GM23338 (cell line): ENCODE measurements at regions not wholly inside any gene's neighbourhood (a gene's known extent, or its start where the extent isn't known, plus 50 kb on each side); places are given as distances from the start of the nearest gene placed in this dataset.

Experiments
- ATAC-seq: fragments of 200-7000 bp; cut with Tn5 transposase; 3 replicates; pipeline ENCODE4 v1.9.1; 2020
- DNase-seq: peaks from one replicate; pipeline ENCODE4 v3.0.0-alpha.2; 2015; ENCODE audit warnings: low spot score
- H2AFZ ChIP-seq: fragments of 200-600 bp; sonication (generic); 2 replicates; pipeline ENCODE4 v1.8.0; 2016; ENCODE audit warnings: antibody characterized with exemption, mild to moderate bottlenecking, moderate library complexity
- H3F3A ChIP-seq: fragments of 200-600 bp; sonication (generic); replicated peaks from 2 replicates; pipeline ENCODE4 v1.8.0; 2017; ENCODE audit warnings: antibody characterized with exemption, mixed run types, low read depth
- H3K27ac ChIP-seq: fragments of 200-600 bp; sonication (generic); 2 replicates; pipeline ENCODE4 v1.6.1; 2016; ENCODE audit warnings: low read depth
- H3K27me3 ChIP-seq: fragments of 200-600 bp; sonication (generic); 2 replicates; pipeline ENCODE4 v1.8.0; 2016; ENCODE audit warnings: mild to moderate bottlenecking, mixed run types, moderate library complexity; ENCODE audit not compliant: insufficient read depth
- H3K36me3 ChIP-seq: fragments of 200-600 bp; sonication (generic); 2 replicates; pipeline ENCODE4 v1.8.0; 2016; ENCODE audit warnings: mild to moderate bottlenecking; ENCODE audit not compliant: insufficient read depth
- H3K4me1 ChIP-seq: fragments of 200-600 bp; sonication (generic); 2 replicates; pipeline ENCODE4 v1.8.0; 2016; ENCODE audit warnings: mild to moderate bottlenecking, moderate library complexity; ENCODE audit not compliant: insufficient read depth
- H3K4me2 ChIP-seq: fragments of 200-600 bp; sonication (generic); 2 replicates; pipeline ENCODE4 v1.7.1; 2017; ENCODE audit warnings: mixed run types
- H3K4me3 ChIP-seq: fragments of 200-600 bp; sonication (generic); 2 replicates; pipeline ENCODE4 v1.6.1; 2016; ENCODE audit warnings: mixed run types
- H3K79me2 ChIP-seq: fragments of 200-600 bp; sonication (generic); replicated peaks from 2 replicates; pipeline ENCODE4 v1.8.0; 2017; ENCODE audit warnings: mild to moderate bottlenecking; ENCODE audit not compliant: insufficient read depth
- H3K9me2 ChIP-seq: fragments of 200-600 bp; sonication (generic); 2 replicates; pipeline ENCODE4 v1.8.0; 2017; ENCODE audit not compliant: insufficient read depth
- H4K20me1 ChIP-seq: fragments of 200-600 bp; sonication (generic); replicated peaks from 2 replicates; pipeline ENCODE4 v1.8.0; 2017; ENCODE audit warnings: mild to moderate bottlenecking; ENCODE audit not compliant: insufficient read depth
- H3K27ac Mint-ChIP-seq: 2 replicates; pipeline ENCODE4 v1.8.0; 2020; ENCODE audit warnings: inconsistent platforms, mild to moderate bottlenecking, moderate library complexity, mixed read lengths
- H3K27me3 Mint-ChIP-seq: 3 replicates; pipeline ENCODE4 v1.8.0; 2022; ENCODE audit warnings: low read depth, mild to moderate bottlenecking, moderate library complexity, mixed read lengths, inconsistent platforms; ENCODE audit not compliant: insufficient read depth, poor library complexity
- H3K36me3 Mint-ChIP-seq: 3 replicates; pipeline ENCODE4 v1.8.0; 2021; ENCODE audit warnings: low read depth, mild to moderate bottlenecking, inconsistent platforms, moderate library complexity, mixed read lengths
- H3K4me1 Mint-ChIP-seq: 3 replicates; pipeline ENCODE4 v1.8.0; 2020; ENCODE audit warnings: mild to moderate bottlenecking, inconsistent platforms, mixed read lengths
- H3K4me3 Mint-ChIP-seq: 3 replicates; pipeline ENCODE4 v1.8.0; 2021; ENCODE audit warnings: moderate library complexity, mild to moderate bottlenecking, inconsistent platforms, mixed read lengths
- H3K9me3 Mint-ChIP-seq: 3 replicates; pipeline ENCODE4 v1.8.0; 2020; ENCODE audit warnings: moderate library complexity, mild to moderate bottlenecking, inconsistent platforms, mixed read lengths
- CREB1 ChIP-seq: fragments of 250-450 bp; sonication (Bioruptor Pico); IDR thresholded peaks from 2 replicates; pipeline ENCODE4 v1.5.0; 2020; ENCODE audit warnings: low read depth, mild to moderate bottlenecking, moderate library complexity
- CTCF ChIP-seq, 2 experiments: fragments of 200-600 bp in 1 of 2; sonication (generic) in 1 of 2; conservative IDR thresholded peaks; 2 replicates each; pipeline versions ENCODE4 v1.5.1 to v1.6.1; 2016 to 2017; ENCODE audit warnings: antibody characterized with exemption in 2 of 2, low read depth in 2 of 2, mild to moderate bottlenecking in 2 of 2, moderate library complexity in 1 of 2
- EZH2 ChIP-seq: fragments of 200-600 bp; sonication (generic); IDR thresholded peaks from one replicate; pipeline ENCODE4 v1.8.0; 2017; ENCODE audit warnings: antibody characterized with exemption, mild to moderate bottlenecking, low read depth; ENCODE audit not compliant: unreplicated experiment
- EZH2phosphoT487 ChIP-seq: fragments of 200-600 bp; sonication (generic); IDR thresholded peaks from one replicate; pipeline ENCODE4 v1.8.1; 2018; ENCODE audit warnings: antibody characterized with exemption; ENCODE audit not compliant: unreplicated experiment
- JUNB ChIP-seq: IDR thresholded peaks from one replicate; pipeline ENCODE4 v1.6.1; 2016; ENCODE audit warnings: antibody characterized with exemption; ENCODE audit not compliant: unreplicated experiment
- NANOG ChIP-seq: IDR thresholded peaks from 2 replicates; pipeline ENCODE4 v1.6.1; 2016; ENCODE audit warnings: antibody characterized with exemption, borderline replicate concordance
- POLR2AphosphoS5 ChIP-seq: IDR thresholded peaks from 2 replicates; pipeline ENCODE4 v1.6.1; 2016; ENCODE audit warnings: antibody characterized with exemption, low read depth
- ZNF114 ChIP-seq: fragments of 250-450 bp; sonication (Bioruptor Pico); IDR thresholded peaks from 2 replicates; pipeline ENCODE4 v1.5.0; 2020; ENCODE audit warnings: mild to moderate bottlenecking, moderate library complexity
- ZNF331 ChIP-seq: fragments of 250-450 bp; sonication (Bioruptor Pico); IDR thresholded peaks from 2 replicates; pipeline ENCODE4 v1.5.0; 2020; ENCODE audit warnings: low read depth, mild to moderate bottlenecking, moderate library complexity
- TF ChIP-seq, protein P1 (sequence below): IDR thresholded peaks from 2 replicates; pipeline ENCODE4 v1.6.1; 2016; ENCODE audit warnings: antibody characterized with exemption
- TF ChIP-seq, protein P2 (sequence below): IDR thresholded peaks from one replicate; pipeline ENCODE4 v1.6.1; 2018; ENCODE audit warnings: antibody characterized with exemption; ENCODE audit not compliant: unreplicated experiment

DNA sequence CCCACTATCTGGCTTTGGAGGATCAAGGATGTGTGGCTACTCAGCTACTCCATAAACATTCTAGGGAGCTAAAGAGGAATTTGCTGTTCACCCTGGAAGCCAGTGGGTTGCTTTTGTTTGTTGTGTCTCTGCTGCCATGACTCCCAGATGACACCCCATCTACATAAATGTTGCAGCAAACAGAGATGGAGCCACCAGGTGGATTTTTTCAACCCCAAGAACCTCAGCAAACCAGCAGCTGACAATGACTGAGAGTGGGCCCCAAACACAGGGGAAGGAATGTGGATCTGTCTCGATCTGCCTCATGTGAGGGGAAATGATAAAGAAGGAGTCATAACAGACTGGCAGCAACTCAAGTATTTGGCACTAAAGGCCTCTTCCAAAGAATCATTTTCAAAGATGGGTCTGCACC is 132.7 kb upstream of the TNC start (continued):
- TF ChIP-seq, protein P1, sequence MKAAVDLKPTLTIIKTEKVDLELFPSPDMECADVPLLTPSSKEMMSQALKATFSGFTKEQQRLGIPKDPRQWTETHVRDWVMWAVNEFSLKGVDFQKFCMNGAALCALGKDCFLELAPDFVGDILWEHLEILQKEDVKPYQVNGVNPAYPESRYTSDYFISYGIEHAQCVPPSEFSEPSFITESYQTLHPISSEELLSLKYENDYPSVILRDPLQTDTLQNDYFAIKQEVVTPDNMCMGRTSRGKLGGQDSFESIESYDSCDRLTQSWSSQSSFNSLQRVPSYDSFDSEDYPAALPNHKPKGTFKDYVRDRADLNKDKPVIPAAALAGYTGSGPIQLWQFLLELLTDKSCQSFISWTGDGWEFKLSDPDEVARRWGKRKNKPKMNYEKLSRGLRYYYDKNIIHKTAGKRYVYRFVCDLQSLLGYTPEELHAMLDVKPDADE: no peak
- TF ChIP-seq ZNF114 (CRISPR knock-in tag) (no peak), NANOG (no peak), EZH2 (no peak)
- TF ChIP-seq, protein P2, sequence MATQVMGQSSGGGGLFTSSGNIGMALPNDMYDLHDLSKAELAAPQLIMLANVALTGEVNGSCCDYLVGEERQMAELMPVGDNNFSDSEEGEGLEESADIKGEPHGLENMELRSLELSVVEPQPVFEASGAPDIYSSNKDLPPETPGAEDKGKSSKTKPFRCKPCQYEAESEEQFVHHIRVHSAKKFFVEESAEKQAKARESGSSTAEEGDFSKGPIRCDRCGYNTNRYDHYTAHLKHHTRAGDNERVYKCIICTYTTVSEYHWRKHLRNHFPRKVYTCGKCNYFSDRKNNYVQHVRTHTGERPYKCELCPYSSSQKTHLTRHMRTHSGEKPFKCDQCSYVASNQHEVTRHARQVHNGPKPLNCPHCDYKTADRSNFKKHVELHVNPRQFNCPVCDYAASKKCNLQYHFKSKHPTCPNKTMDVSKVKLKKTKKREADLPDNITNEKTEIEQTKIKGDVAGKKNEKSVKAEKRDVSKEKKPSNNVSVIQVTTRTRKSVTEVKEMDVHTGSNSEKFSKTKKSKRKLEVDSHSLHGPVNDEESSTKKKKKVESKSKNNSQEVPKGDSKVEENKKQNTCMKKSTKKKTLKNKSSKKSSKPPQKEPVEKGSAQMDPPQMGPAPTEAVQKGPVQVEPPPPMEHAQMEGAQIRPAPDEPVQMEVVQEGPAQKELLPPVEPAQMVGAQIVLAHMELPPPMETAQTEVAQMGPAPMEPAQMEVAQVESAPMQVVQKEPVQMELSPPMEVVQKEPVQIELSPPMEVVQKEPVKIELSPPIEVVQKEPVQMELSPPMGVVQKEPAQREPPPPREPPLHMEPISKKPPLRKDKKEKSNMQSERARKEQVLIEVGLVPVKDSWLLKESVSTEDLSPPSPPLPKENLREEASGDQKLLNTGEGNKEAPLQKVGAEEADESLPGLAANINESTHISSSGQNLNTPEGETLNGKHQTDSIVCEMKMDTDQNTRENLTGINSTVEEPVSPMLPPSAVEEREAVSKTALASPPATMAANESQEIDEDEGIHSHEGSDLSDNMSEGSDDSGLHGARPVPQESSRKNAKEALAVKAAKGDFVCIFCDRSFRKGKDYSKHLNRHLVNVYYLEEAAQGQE: no peak

DNA sequence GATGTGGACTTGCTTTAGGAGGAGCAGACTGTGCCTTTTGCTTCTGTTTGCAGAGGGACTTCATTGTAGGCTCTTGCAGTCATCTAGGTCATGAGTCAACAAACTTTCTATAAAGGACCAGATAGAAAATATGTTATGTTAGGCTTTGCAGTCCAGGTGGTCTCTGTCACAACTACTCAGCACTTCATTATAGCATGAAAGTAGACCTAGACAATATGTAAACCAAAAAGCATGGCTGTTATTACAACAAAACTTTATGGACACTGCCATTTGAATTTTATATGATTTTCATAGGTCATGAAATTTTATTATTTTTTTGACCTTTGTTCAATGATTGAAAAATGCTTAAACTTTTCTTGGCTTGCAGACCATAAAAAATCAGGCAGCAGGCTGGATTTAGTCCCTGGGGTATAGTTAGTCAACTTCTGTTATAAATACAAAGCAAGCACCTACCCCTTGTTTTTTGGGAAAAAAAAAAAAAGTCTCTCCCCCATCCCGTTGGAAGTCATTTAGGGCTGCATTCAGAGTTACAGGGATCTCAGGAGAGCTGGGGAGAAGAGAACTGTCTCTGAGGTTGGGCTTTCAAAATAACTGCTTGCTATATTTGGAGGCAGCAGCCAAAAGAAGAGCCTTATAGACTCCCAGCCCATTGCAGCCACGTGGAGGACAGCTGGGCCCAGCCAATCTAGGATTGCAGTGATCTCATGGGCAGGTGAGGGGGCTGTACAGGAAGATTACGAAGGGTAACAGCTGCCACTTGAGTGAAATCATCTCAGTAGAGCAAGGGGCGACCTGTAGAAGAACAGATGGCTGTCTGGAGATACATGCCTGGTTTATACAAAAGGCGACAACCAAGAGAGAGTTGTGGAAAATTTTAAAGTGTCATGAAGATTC is 136.6 kb upstream of the TNC start:
- Histone ChIP-seq H3K27ac (no peak overlapping the region), H4K20me1 (no peaks in the 10 kb centered on the region), H3K9me2 (peaks cover 21% of the 10 kb centered on the region), H3K27me3 (no peaks in the 10 kb centered on the region), H3K79me2 (no peaks in the 10 kb centered on the region), H3K4me2 (no peak overlapping the region), H3K36me3 (peaks cover 6% of the 10 kb centered on the region; the same call in 1 of the 2 replicates), H3K4me1 (no peaks in the 10 kb centered on the region), H3F3A (no peaks in the 10 kb centered on the region), H3K4me3 (no peak overlapping the region), H2AFZ (no peak overlapping the region)
- Mint-ChIP-seq H3K36me3 (no peaks in the 10 kb centered on the region; the same call in 2 of the 3 replicates), H3K4me1 (no peaks in the 10 kb centered on the region; the same call in 1 of the 3 replicates), H3K9me3 (no peaks in the 10 kb centered on the region; the same call in 2 of the 3 replicates), H3K4me3 (no peak overlapping the region), H3K27ac (no peak overlapping the region), H3K27me3 (no peaks in the 10 kb centered on the region)
- DNase-seq (no peak), ATAC-seq (no peak)
- TF ChIP-seq, protein P1: no peak
- TF ChIP-seq JUNB: no peak
- no peak for TF ChIP-seq CREB1
- TF ChIP-seq POLR2AphosphoS5: no peak
- no peak for TF ChIP-seq EZH2
- no peak for TF ChIP-seq ZNF331 (CRISPR knock-in tag)
- no peak for TF ChIP-seq CTCF (conservative IDR thresholded peaks at IDR 0.05; ENCODE audit: low read depth in 2 of 2)
- no peak for TF ChIP-seq ZNF114 (CRISPR knock-in tag)
- no peak for TF ChIP-seq EZH2phosphoT487
- TF ChIP-seq, protein P2: no peak
